HL-60/S4 (cell line): ENCODE measurements at regions not wholly inside any gene's neighbourhood (a gene's known extent, or its start where the extent isn't known, plus 50 kb on each side); places are given as distances from the start of the nearest gene placed in this dataset.

Experiments used
- in situ Hi-C: fragments of 300-500 bp; cut with MboI; formaldehyde crosslinking; loops from 2 replicates; pipeline ENCODE4 v1.14.3; 2022; ENCODE audit warnings: low sequenced_read_pairs

GRCh38 chr17:77598241-77598620, 360.3 kb upstream of the TNRC6C start:
- in situ Hi-C loops, result no loop called here

- in situ Hi-C loops, result loop anchor here (25.0 kb wide), 1 partner anchor 87 kb away; no protein-coding TSS in a partner anchor
These were observed 358.8 kb upstream of the TNRC6C start for GRCh38 chr17:77599699-77600098.

- in situ Hi-C loops, result loop anchor here (25.0 kb wide), 1 partner anchor 88 kb away; no protein-coding TSS in a partner anchor
These were observed 358.2 kb upstream of the TNRC6C start for GRCh38 chr17:77600346-77600745.

- in situ Hi-C loops, result loop anchor here (25.0 kb wide), 1 partner anchor 89 kb away; no protein-coding TSS in a partner anchor
These were observed 357.2 kb upstream of the TNRC6C start for GRCh38 chr17:77601054-77601979.

- in situ Hi-C loops, result loop anchor here (25.0 kb wide), 1 partner anchor 90 kb away; no protein-coding TSS in a partner anchor
These were observed 356.3 kb upstream of the TNRC6C start for GRCh38 chr17:77602062-77602746.

GRCh38 chr17:77602883-77603640, 355.4 kb upstream of the TNRC6C start:
- in situ Hi-C loops, result loop anchor here (25.0 kb wide), 1 partner anchor 91 kb away; no protein-coding TSS in a partner anchor

- in situ Hi-C loops, result loop anchor here (25.0 kb wide), 1 partner anchor 92 kb away; no protein-coding TSS in a partner anchor
These were observed 354.1 kb upstream of the TNRC6C start for GRCh38 chr17:77604301-77604972.

GRCh38 chr17:77604973-77605313, 353.6 kb upstream of the TNRC6C start:
- in situ Hi-C loops, result loop anchor here (25.0 kb wide), 1 partner anchor 93 kb away; no protein-coding TSS in a partner anchor

- in situ Hi-C loops, result loop anchor here (25.0 kb wide), 1 partner anchor 94 kb away; no protein-coding TSS in a partner anchor
These were observed 352.2 kb upstream of the TNRC6C start for GRCh38 chr17:77606146-77606864.

- in situ Hi-C loops, result loop anchor here (25.0 kb wide), 1 partner anchor 95 kb away; no protein-coding TSS in a partner anchor
These were observed 351.7 kb upstream of the TNRC6C start for GRCh38 chr17:77606865-77607210.

- in situ Hi-C loops, result loop anchor here (25.0 kb wide), 1 partner anchor 95 kb away; no protein-coding TSS in a partner anchor
These were observed 350.9 kb upstream of the TNRC6C start for GRCh38 chr17:77607606-77608005.

- in situ Hi-C loops, result loop anchor here (25.0 kb wide), 1 partner anchor 96 kb away; no protein-coding TSS in a partner anchor
These were observed 350.1 kb upstream of the TNRC6C start for GRCh38 chr17:77608431-77608830.

GRCh38 chr17:77609553-77610517, 348.7 kb upstream of the TNRC6C start:
- in situ Hi-C loops, result loop anchor here (25.0 kb wide), 1 partner anchor 98 kb away; no protein-coding TSS in a partner anchor

- in situ Hi-C loops, result loop anchor here (25.0 kb wide), 1 partner anchor 98 kb away; no protein-coding TSS in a partner anchor
These were observed 348.0 kb upstream of the TNRC6C start for GRCh38 chr17:77610518-77610893.

- in situ Hi-C loops, result loop anchor here (25.0 kb wide), 1 partner anchor 99 kb away; no protein-coding TSS in a partner anchor
These were observed 347.5 kb upstream of the TNRC6C start for GRCh38 chr17:77610972-77611521.

GRCh38 chr17:77611791-77612502, 346.6 kb upstream of the TNRC6C start:
- in situ Hi-C loops, result loop anchor here (25.0 kb wide), 1 partner anchor 100 kb away; no protein-coding TSS in a partner anchor

- in situ Hi-C loops, result loop anchor here (25.0 kb wide), 1 partner anchor 101 kb away; no protein-coding TSS in a partner anchor
These were observed 345.3 kb upstream of the TNRC6C start for GRCh38 chr17:77613218-77613617.
